Natural killer cell (primary cell): ENCODE measurements at regions not wholly inside any gene's neighbourhood (a gene's known extent, or its start where the extent isn't known, plus 50 kb on each side); places are given as distances from the start of the nearest gene placed in this dataset.

Source experiments
- ATAC-seq, 3 donors: fragments of 150-1000 bp in 2 of 3; fragments of 200-7000 bp in 1 of 3; cut with Tn5 transposase; 1 replicate in 1 of 3; 2 replicates in 2 of 3; pipeline ENCODE4 v1.10.0; 2021; ENCODE audit warnings: mild to moderate bottlenecking in 2 of 3, moderate library complexity in 2 of 3
- DNase-seq, 2 donors: peaks; one replicate each; pipeline versions ENCODE4 v3.0.0 to v3.0.0-alpha.2; 2013 to 2021; ENCODE audit warnings: mixed read lengths in 1 of 2
- H3K27ac ChIP-seq: one replicate; pipeline ENCODE4 v1.5.1; 2013; ENCODE audit warnings: mild to moderate bottlenecking, low read length
- H3K27me3 ChIP-seq: one replicate; pipeline ENCODE4 v1.6.1; 2013; ENCODE audit warnings: low read length; ENCODE audit not compliant: control insufficient read depth, insufficient read depth
- H3K36me3 ChIP-seq: one replicate; pipeline ENCODE4 v1.6.1; 2013; ENCODE audit warnings: low read length; ENCODE audit not compliant: control insufficient read depth, insufficient read depth
- H3K4me1 ChIP-seq: one replicate; pipeline ENCODE4 v1.6.1; 2013; ENCODE audit warnings: low read length; ENCODE audit not compliant: control insufficient read depth, insufficient read depth
- H3K4me3 ChIP-seq: one replicate; pipeline ENCODE4 v1.5.1; 2013; ENCODE audit warnings: low read length
- H3K9me3 ChIP-seq: one replicate; pipeline ENCODE4 v1.6.1; 2013; ENCODE audit warnings: low read length; ENCODE audit not compliant: control insufficient read depth, insufficient read depth
- H3K27ac Mint-ChIP-seq, 2 donors: one replicate each; pipeline ENCODE4 v1.8.0; 2022; ENCODE audit warnings: mild to moderate bottlenecking in 2 of 2, mixed read lengths in 2 of 2, moderate library complexity in 1 of 2
- H3K27me3 Mint-ChIP-seq, 2 donors: one replicate each; pipeline ENCODE4 v1.8.0; 2022; ENCODE audit warnings: low read depth in 2 of 2, mixed read lengths in 2 of 2
- H3K36me3 Mint-ChIP-seq: one replicate; pipeline ENCODE4 v1.8.0; 2022; ENCODE audit warnings: mixed read lengths
- H3K4me1 Mint-ChIP-seq, 2 donors: one replicate each; pipeline ENCODE4 v1.8.0; 2022; ENCODE audit warnings: mixed read lengths in 2 of 2
- H3K4me3 Mint-ChIP-seq: one replicate; pipeline ENCODE4 v1.8.0; 2022; ENCODE audit warnings: mild to moderate bottlenecking, moderate library complexity, mixed read lengths
- H3K9me3 Mint-ChIP-seq, 2 donors: one replicate each; pipeline ENCODE4 v1.8.0; 2022; ENCODE audit warnings: mixed read lengths in 2 of 2
- WGBS: methylation state at CpG from one replicate; pipeline ENCODE4 v1.1.7; 2013; ENCODE audit warnings: missing lambda C conversion rate; ENCODE audit not compliant: insufficient coverage; 5-methylcytosine and 5-hydroxymethylcytosine counted together
- intact Hi-C: fragments of 100-400 bp; cut with micrococcal nuclease; formaldehyde crosslinking; loops from one replicate; pipeline ENCODE4 v1.14.2; 2022
- TF ChIP-seq, protein P1 (sequence below): fragments of 200-600 bp; IDR thresholded peaks from one replicate; pipeline ENCODE4 v1.8.0; 2022; ENCODE audit warnings: antibody characterized with exemption

DNA sequence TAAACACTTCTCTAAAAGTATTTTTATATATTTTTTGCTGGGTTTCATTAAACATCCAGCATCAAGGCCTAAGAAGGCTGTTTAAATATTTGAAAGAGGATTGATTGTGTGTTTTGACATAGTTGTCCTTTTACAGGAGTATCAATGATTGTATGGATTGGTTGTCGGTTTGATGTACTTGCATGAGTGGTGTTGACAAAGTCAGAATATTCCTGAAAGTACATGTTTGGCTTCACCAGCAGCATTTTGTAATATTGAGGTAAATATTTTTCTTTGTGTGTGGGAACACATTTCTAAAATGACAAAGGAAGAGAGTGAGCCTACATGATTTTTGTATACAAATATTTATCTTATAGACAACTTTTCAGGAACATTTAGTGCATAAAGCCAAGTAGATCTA is 269.7 kb downstream of the PTBP2 start:
- no peaks in the 10 kb centered on the region for H3K36me3 ChIP-seq
- no peak overlapping the region for H3K27ac ChIP-seq
- intact Hi-C loops: no loop called here
- H3K27me3 ChIP-seq: no peaks in the 10 kb centered on the region
- peaks cover 3 to 10% of the 10 kb centered on the region in 2 donors for H3K27me3 Mint-ChIP-seq
- H3K4me1 ChIP-seq: no peaks in the 10 kb centered on the region
- no peaks in the 10 kb centered on the region for H3K36me3 Mint-ChIP-seq
- peaks cover 0 to 5% of the 10 kb centered on the region in 2 donors for H3K9me3 Mint-ChIP-seq
- H3K4me1 Mint-ChIP-seq: no peaks in the 10 kb centered on the region
- H3K9me3 ChIP-seq: no peaks in the 10 kb centered on the region
- TF ChIP-seq, protein P1, sequence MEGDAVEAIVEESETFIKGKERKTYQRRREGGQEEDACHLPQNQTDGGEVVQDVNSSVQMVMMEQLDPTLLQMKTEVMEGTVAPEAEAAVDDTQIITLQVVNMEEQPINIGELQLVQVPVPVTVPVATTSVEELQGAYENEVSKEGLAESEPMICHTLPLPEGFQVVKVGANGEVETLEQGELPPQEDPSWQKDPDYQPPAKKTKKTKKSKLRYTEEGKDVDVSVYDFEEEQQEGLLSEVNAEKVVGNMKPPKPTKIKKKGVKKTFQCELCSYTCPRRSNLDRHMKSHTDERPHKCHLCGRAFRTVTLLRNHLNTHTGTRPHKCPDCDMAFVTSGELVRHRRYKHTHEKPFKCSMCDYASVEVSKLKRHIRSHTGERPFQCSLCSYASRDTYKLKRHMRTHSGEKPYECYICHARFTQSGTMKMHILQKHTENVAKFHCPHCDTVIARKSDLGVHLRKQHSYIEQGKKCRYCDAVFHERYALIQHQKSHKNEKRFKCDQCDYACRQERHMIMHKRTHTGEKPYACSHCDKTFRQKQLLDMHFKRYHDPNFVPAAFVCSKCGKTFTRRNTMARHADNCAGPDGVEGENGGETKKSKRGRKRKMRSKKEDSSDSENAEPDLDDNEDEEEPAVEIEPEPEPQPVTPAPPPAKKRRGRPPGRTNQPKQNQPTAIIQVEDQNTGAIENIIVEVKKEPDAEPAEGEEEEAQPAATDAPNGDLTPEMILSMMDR: no peak
- H3K4me3 Mint-ChIP-seq: no peak overlapping the region
- DNase-seq (no peak), ATAC-seq (no peak)
- H3K27ac Mint-ChIP-seq: no peak overlapping the region
- WGBS: 94% methylated on average over 1 of the region's 1 CpG
- no peak overlapping the region for H3K4me3 ChIP-seq

DNA sequence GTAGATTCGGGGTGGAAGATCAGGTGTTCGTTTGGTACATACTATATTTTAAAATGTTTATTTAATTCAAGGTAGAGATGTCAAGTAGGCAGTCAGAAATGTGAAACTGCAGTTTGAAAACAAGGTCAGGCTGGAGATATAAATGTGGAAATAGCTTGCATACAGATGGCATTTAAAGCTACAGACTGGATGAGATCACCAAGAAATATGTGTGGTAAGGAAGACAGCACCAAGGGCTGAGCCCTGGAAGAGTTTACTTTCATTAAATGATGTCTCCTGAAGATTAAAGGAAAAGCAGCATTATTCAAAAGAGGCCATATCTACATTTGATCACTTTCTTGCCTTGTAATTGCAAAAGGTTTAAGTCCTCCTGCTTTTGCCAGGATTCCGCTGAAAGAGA is 271.3 kb downstream of the PTBP2 start:
- Mint-ChIP-seq H3K4me1 (no peaks in the 10 kb centered on the region), H3K4me3 (no peak overlapping the region), H3K9me3 (peaks cover 0 to 5% of the 10 kb centered on the region in 2 donors), H3K27ac (no peak overlapping the region), H3K27me3 (peaks cover 5 to 6% of the 10 kb centered on the region in 2 donors), H3K36me3 (no peaks in the 10 kb centered on the region)
- H3K36me3 ChIP-seq: no peaks in the 10 kb centered on the region
- no peak overlapping the region for H3K4me3 ChIP-seq
- no peak overlapping the region for H3K27ac ChIP-seq
- no peaks in the 10 kb centered on the region for H3K4me1 ChIP-seq
- no peaks in the 10 kb centered on the region for H3K27me3 ChIP-seq
- no peaks in the 10 kb centered on the region for H3K9me3 ChIP-seq
- intact Hi-C loops: no loop called here
- TF ChIP-seq, protein P1: no peak
- DNase-seq: no peak
- ATAC-seq: no peak
- 74% methylated on average over 3 of the region's 3 CpGs for WGBS

DNA sequence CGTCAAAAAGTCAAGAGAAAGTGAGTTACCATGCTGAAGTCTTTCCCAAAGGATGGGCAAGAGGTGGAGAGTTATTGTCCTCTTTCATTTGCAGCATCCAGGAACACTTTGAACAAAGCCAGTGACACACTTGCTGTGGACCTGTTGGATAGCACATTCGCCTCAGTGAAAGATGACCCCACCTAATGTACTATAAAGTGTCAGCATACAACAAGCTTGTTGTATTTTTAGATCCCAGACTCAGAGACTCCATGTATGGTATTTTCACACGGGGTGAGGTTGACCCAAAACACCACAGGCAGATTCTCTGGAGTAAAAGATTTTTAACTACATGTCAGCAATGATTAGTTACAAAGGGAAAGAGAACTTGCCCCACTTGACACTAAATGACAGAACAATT is 273.8 kb downstream of the PTBP2 start:
- 79% methylated on average over 3 of the region's 3 CpGs for WGBS
- intact Hi-C loops: no loop called here
- peaks cover 5 to 6% of the 10 kb centered on the region in 2 donors for H3K27me3 Mint-ChIP-seq
- no peak overlapping the region for H3K27ac Mint-ChIP-seq
- Histone ChIP-seq H3K4me1 (no peaks in the 10 kb centered on the region), H3K9me3 (no peaks in the 10 kb centered on the region), H3K36me3 (no peaks in the 10 kb centered on the region), H3K27me3 (no peaks in the 10 kb centered on the region), H3K27ac (no peak overlapping the region), H3K4me3 (no peak overlapping the region)
- H3K9me3 Mint-ChIP-seq: peaks cover 0 to 5% of the 10 kb centered on the region in 2 donors
- ATAC-seq (no peak), DNase-seq (no peak)
- TF ChIP-seq, protein P1: no peak
- no peaks in the 10 kb centered on the region for H3K4me1 Mint-ChIP-seq
- H3K36me3 Mint-ChIP-seq: no peaks in the 10 kb centered on the region
- no peak overlapping the region for H3K4me3 Mint-ChIP-seq

DNA sequence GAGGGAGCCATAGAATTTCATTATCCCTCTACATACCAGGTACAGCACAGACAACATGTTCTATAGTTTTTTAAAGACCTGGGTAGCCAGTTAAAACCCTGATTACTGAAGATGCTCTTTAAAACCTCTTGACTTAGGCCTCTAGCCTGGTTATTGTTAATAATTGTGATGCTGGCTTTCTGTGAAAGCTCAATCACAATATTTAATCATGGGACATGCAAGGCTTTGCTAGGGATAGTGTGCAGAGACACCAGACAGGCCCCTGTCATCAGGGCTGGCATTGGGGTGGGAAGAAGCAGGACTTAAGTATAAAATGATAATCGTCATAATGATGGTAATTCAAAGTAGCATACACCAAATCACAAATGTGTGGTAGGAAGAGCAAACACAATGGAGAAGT is 274.4 kb downstream of the PTBP2 start:
- H3K4me3 Mint-ChIP-seq: no peak overlapping the region
- H3K27me3 Mint-ChIP-seq: peaks cover 5 to 6% of the 10 kb centered on the region in 2 donors
- intact Hi-C loops: no loop called here
- H3K27ac Mint-ChIP-seq: no peak overlapping the region
- no peaks in the 10 kb centered on the region for H3K27me3 ChIP-seq
- H3K36me3 ChIP-seq: no peaks in the 10 kb centered on the region
- WGBS: no CpG with 5 or more reads among the region's 1 CpG
- no peaks in the 10 kb centered on the region for H3K4me1 ChIP-seq
- H3K36me3 Mint-ChIP-seq: no peaks in the 10 kb centered on the region
- peaks cover 0 to 5% of the 10 kb centered on the region in 2 donors for H3K9me3 Mint-ChIP-seq
- no peak overlapping the region for H3K4me3 ChIP-seq
- H3K27ac ChIP-seq: no peak overlapping the region
- TF ChIP-seq, protein P1: no peak
- DNase-seq (no peak), ATAC-seq (no peak)
- no peaks in the 10 kb centered on the region for H3K9me3 ChIP-seq
- H3K4me1 Mint-ChIP-seq: no peaks in the 10 kb centered on the region
